ENCODE measurements at regions not wholly inside any gene's neighbourhood (a gene's known extent, or its start where the extent isn't known, plus 50 kb on each side); places are given as distances from the start of the nearest gene placed in this dataset.

DNA sequence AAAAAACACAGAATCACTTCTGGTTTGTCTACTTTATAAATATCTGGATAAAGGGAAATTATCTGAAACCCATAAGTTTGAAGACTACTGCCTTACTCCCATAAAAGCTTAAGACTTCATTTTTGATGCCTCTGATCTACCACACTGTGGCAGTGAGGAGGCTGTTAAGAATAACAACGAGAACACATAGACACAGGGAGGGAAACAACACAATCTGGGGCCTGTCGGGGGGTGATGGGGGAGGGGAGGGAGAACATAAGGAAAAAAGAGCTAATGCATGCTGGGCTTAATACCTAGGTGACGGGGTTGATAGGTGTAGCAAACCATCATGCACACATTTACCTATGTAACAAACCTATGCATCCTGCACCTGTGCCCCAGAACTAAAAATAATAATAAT, 573.7 kb downstream of the GBA3 start:
- no peak overlapping the region for H3K9ac ChIP-seq (ENCODE audit: low read length)
- H3K4me2 ChIP-seq (replicated peaks; ENCODE audit: low read depth, low read length, poor library complexity, severe bottlenecking) = no peak overlapping the region
- no peaks in the 10 kb centered on the region for H3K9me3 Mint-ChIP-seq (ENCODE audit: insufficient read depth)
- no peak for DNase-seq
- no peak overlapping the region for H3K27ac ChIP-seq (ENCODE audit: low read length in 2 of 2)
- TF ChIP-seq, protein P1, sequence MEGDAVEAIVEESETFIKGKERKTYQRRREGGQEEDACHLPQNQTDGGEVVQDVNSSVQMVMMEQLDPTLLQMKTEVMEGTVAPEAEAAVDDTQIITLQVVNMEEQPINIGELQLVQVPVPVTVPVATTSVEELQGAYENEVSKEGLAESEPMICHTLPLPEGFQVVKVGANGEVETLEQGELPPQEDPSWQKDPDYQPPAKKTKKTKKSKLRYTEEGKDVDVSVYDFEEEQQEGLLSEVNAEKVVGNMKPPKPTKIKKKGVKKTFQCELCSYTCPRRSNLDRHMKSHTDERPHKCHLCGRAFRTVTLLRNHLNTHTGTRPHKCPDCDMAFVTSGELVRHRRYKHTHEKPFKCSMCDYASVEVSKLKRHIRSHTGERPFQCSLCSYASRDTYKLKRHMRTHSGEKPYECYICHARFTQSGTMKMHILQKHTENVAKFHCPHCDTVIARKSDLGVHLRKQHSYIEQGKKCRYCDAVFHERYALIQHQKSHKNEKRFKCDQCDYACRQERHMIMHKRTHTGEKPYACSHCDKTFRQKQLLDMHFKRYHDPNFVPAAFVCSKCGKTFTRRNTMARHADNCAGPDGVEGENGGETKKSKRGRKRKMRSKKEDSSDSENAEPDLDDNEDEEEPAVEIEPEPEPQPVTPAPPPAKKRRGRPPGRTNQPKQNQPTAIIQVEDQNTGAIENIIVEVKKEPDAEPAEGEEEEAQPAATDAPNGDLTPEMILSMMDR (IDR thresholded peaks at IDR 0.05) = no peak
- no peak for TF ChIP-seq EZH2 (IDR thresholded peaks at IDR 0.05; ENCODE audit: borderline replicate concordance, insufficient read depth, low read depth, low read length, poor library complexity, severe bottlenecking)
- no peaks in the 10 kb centered on the region for H3K4me1 Mint-ChIP-seq
- H4K20me1 ChIP-seq (ENCODE audit: control insufficient read depth, insufficient read depth, low read length, poor library complexity, severe bottlenecking) = no peaks in the 10 kb centered on the region
- ATAC-seq (ENCODE audit: low read depth) = no peak
- no peaks in the 10 kb centered on the region for H3K9me3 ChIP-seq (ENCODE audit: control extremely low read depth in 1 of 3, control insufficient read depth in 2 of 3, insufficient read depth in 1 of 3, low read length in 2 of 3)
- no peak overlapping the region for H3K4me3 ChIP-seq (ENCODE audit: control extremely low read depth in 1 of 5, extremely low read depth in 1 of 5, insufficient read depth in 1 of 5, low read depth in 2 of 5, low read length in 4 of 5)
- no peaks in the 10 kb centered on the region for H3K36me3 ChIP-seq (replicated peaks in 1 of 2; ENCODE audit: control extremely low read depth in 1 of 2, control insufficient read depth in 1 of 2, extremely low read depth in 1 of 2, insufficient read depth in 2 of 2, low read length in 1 of 2)
- H2AFZ ChIP-seq (ENCODE audit: insufficient read depth, low read depth, low read length, poor library complexity, severe bottlenecking) = no peak overlapping the region
- no peak overlapping the region for H3K4me3 Mint-ChIP-seq
- H3K27me3 ChIP-seq (replicated peaks in 1 of 4; ENCODE audit: control extremely low read depth in 1 of 4, control insufficient read depth in 3 of 4, insufficient read depth in 4 of 4, low read length in 3 of 4) = no peaks in the 10 kb centered on the region
- H3K4me1 ChIP-seq (ENCODE audit: control insufficient read depth in 2 of 2, insufficient read depth in 2 of 2, low read length in 2 of 2) = no peaks in the 10 kb centered on the region
- ChIA-PET CTCF (no interaction called here), POLR2A (no interaction called here)
- H3K27ac Mint-ChIP-seq = no peak overlapping the region
- no peaks in the 10 kb centered on the region for H3K27me3 Mint-ChIP-seq
- intact Hi-C loops (cut with micrococcal nuclease) = no loop called here
- no CpG with 5 or more reads among the region's 3 CpGs for WGBS (ENCODE audit: insufficient coverage)
- H3K79me2 ChIP-seq (ENCODE audit: control insufficient read depth, insufficient read depth, low read length) = no peaks in the 10 kb centered on the region

DNA sequence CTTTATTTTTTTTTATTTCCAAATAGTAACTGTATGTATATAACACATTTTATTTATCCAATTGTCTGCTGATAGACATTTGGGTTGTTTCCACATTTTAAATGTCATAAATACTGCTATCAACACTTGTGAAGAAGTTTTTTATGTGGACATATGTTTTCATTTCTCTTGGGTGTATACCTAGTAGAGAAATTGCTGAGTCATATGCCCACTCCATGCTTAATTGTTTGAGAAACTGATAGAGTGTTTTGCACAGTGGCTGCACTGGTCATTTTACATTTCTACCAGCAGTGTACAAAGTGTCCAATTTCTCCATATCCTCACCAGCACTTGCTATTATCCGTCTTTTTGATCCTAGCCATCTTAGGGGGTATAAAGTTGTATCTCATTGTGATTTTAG, 567.8 kb downstream of the GBA3 start:
- Histone ChIP-seq H3K79me2 (ENCODE audit: control insufficient read depth, insufficient read depth, low read length) (no peaks in the 10 kb centered on the region), H3K4me2 (replicated peaks; ENCODE audit: low read depth, low read length, poor library complexity, severe bottlenecking) (no peak overlapping the region), H3K27ac (ENCODE audit: low read length in 2 of 2) (no peak overlapping the region), H4K20me1 (ENCODE audit: control insufficient read depth, insufficient read depth, low read length, poor library complexity, severe bottlenecking) (no peaks in the 10 kb centered on the region), H3K9ac (ENCODE audit: low read length) (no peak overlapping the region), H2AFZ (ENCODE audit: insufficient read depth, low read depth, low read length, poor library complexity, severe bottlenecking) (no peak overlapping the region), H3K36me3 (replicated peaks in 1 of 2; ENCODE audit: control extremely low read depth in 1 of 2, control insufficient read depth in 1 of 2, extremely low read depth in 1 of 2, insufficient read depth in 2 of 2, low read length in 1 of 2) (no peaks in the 10 kb centered on the region), H3K4me3 (ENCODE audit: control extremely low read depth in 1 of 5, extremely low read depth in 1 of 5, insufficient read depth in 1 of 5, low read depth in 2 of 5, low read length in 4 of 5) (no peak overlapping the region), H3K27me3 (replicated peaks in 1 of 4; ENCODE audit: control extremely low read depth in 1 of 4, control insufficient read depth in 3 of 4, insufficient read depth in 4 of 4, low read length in 3 of 4) (no peaks in the 10 kb centered on the region), H3K9me3 (ENCODE audit: control extremely low read depth in 1 of 3, control insufficient read depth in 2 of 3, insufficient read depth in 1 of 3, low read length in 2 of 3) (no peaks in the 10 kb centered on the region), H3K4me1 (ENCODE audit: control insufficient read depth in 2 of 2, insufficient read depth in 2 of 2, low read length in 2 of 2) (no peaks in the 10 kb centered on the region)
- peaks cover 4% of the 10 kb centered on the region for H3K9me3 Mint-ChIP-seq (ENCODE audit: insufficient read depth)
- intact Hi-C loops (cut with micrococcal nuclease) = no loop called here
- DNase-seq (no peak), ATAC-seq (ENCODE audit: low read depth) (no peak)
- H3K27me3 Mint-ChIP-seq = no peaks in the 10 kb centered on the region
- no CpG with 5 or more reads among the region's 1 CpG for WGBS (ENCODE audit: insufficient coverage)
- no peak overlapping the region for H3K4me3 Mint-ChIP-seq
- H3K4me1 Mint-ChIP-seq = no peaks in the 10 kb centered on the region
- CTCF ChIA-PET = interaction anchor here (0.7 kb wide), 1 partner anchor 16 kb away, joined by 3 read pairs; no protein-coding TSS in a partner anchor
- POLR2A ChIA-PET = no interaction called here
- no peak for TF ChIP-seq EZH2 (IDR thresholded peaks at IDR 0.05; ENCODE audit: borderline replicate concordance, insufficient read depth, low read depth, low read length, poor library complexity, severe bottlenecking)
- TF ChIP-seq, protein P1 (IDR thresholded peaks at IDR 0.05) = no peak
- H3K27ac Mint-ChIP-seq = no peak overlapping the region
